Sigmoid colon (tissue), 4 donors: ENCODE measurements at regions not wholly inside any gene's neighbourhood (a gene's known extent, or its start where the extent isn't known, plus 50 kb on each side); places are given as distances from the start of the nearest gene placed in this dataset.

ENCODE experiments used
- CTCF ChIP-seq, 4 experiments: fragments of 450-650 bp in 3 of 4; fragments of 200-600 bp in 1 of 4; IDR thresholded peaks; one replicate each; pipeline ENCODE4 v1.5.1; 2016 to 2019; ENCODE audit warnings: antibody characterized with exemption in 4 of 4, mild to moderate bottlenecking in 3 of 4, moderate library complexity in 2 of 4
- EP300 ChIP-seq, 4 donors: sonication (generic); formaldehyde crosslinking; IDR thresholded peaks; one replicate each; pipeline ENCODE4 v1.6.1; 2017; ENCODE audit warnings: antibody characterized with exemption in 4 of 4
- POLR2A ChIP-seq, 2 donors: fragments of 450-650 bp; IDR thresholded peaks; one replicate each; pipeline ENCODE4 v1.6.1; 2016; ENCODE audit warnings: antibody characterized with exemption in 2 of 2, mild to moderate bottlenecking in 2 of 2, moderate library complexity in 2 of 2
- POLR2AphosphoS5 ChIP-seq, 4 donors: sonication (generic); formaldehyde crosslinking; IDR thresholded peaks; one replicate each; pipeline ENCODE4 v1.6.1; 2017; ENCODE audit warnings: antibody characterized with exemption in 4 of 4

DNA sequence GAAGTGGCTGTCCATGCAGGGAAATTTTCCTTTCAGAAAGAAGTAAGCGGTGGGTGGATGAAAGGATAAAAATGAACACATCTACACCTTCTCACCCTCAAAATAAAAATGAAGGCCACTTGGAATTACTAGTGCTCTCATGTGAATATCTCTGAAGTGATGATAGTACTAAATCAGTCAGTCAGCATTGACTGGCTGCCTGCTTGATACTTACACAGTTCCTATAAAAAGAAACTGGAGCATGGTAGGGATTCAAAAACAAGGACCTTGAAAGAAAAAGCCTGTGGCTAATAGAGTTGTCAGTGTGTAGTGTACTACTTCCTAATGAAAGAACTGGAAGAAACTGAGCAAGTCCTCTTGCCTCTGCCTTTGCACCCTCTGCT is 239.7 kb downstream of the HLX start:
- TF ChIP-seq CTCF (IDR thresholded peaks at IDR 0.05) (no peak), EP300 (IDR thresholded peaks at IDR 0.05) (no peak), POLR2AphosphoS5 (IDR thresholded peaks at IDR 0.05) (no peak), POLR2A (IDR thresholded peaks at IDR 0.05) (no peak)
